Retinal pigment epithelial cell (primary cell): ENCODE measurements at regions not wholly inside any gene's neighbourhood (a gene's known extent, or its start where the extent isn't known, plus 50 kb on each side); places are given as distances from the start of the nearest gene placed in this dataset.
A peak's percentile ranks its signal among the peaks of the same experiment; 100 is the strongest.

Experiments
- DNase-seq: peaks from one replicate; pipeline ENCODE4 v3.0.0-alpha.2; 2010; ENCODE audit warnings: low read depth
- H3K4me3 ChIP-seq: 2 replicates; pipeline ENCODE4 v1.5.1; 2011; ENCODE audit warnings: mild to moderate bottlenecking, low read length, control low read depth, moderate library complexity
- TF ChIP-seq, protein P1 (sequence below): conservative IDR thresholded peaks from 2 replicates; pipeline ENCODE4 v1.5.1; 2011; ENCODE audit warnings: low read depth, low read length, control low read depth, inconsistent platforms

DNA sequence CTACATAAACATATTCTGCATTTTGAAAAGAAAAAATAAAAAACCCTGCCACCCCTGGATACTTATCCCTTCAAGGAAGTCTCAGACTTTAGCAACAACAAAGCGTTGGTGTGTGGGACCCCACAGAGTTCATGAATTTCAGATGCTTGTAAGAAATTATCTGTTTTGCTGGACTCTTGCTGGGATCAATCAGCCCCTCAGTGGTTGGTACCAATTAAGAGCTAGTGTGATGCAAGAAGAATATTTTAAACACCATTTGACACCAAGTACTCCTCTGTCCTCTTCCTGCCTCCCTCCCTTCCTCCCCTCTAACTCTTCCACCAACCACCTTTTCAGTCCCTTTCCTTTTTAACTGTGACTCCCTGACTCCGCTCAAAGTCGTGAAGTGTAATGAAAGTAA, 51.5 kb downstream of the SST start:
- no peak overlapping the region for H3K4me3 ChIP-seq
- TF ChIP-seq, protein P1, sequence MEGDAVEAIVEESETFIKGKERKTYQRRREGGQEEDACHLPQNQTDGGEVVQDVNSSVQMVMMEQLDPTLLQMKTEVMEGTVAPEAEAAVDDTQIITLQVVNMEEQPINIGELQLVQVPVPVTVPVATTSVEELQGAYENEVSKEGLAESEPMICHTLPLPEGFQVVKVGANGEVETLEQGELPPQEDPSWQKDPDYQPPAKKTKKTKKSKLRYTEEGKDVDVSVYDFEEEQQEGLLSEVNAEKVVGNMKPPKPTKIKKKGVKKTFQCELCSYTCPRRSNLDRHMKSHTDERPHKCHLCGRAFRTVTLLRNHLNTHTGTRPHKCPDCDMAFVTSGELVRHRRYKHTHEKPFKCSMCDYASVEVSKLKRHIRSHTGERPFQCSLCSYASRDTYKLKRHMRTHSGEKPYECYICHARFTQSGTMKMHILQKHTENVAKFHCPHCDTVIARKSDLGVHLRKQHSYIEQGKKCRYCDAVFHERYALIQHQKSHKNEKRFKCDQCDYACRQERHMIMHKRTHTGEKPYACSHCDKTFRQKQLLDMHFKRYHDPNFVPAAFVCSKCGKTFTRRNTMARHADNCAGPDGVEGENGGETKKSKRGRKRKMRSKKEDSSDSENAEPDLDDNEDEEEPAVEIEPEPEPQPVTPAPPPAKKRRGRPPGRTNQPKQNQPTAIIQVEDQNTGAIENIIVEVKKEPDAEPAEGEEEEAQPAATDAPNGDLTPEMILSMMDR, result no peak
- DNase-seq, result no peak

DNA sequence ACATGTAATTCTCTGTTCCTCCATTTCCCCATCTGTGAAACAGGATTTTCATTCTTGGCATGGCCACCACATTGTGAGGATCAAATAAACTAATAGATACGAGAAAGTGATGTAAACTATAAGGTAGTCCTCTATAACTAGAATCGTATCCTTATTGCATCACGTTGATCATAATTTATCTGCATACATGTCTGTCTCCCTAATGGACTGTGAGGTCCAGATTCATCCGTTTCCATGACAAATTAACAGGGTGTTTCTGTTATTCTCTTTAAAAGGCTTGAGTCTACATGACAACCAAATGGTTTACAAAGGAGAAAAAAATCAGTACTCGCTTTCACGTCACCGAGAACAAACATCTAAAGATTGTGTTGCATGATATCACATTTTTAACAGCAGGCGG, 53.0 kb downstream of the SST start:
- TF ChIP-seq, protein P1, result no peak
- DNase-seq, result no peak

GRCh38 chr3:187616307-187616972, 53.8 kb downstream of the SST start:
- TF ChIP-seq, protein P1, result peak; percentile 76
- no peak overlapping the region for H3K4me3 ChIP-seq
- no peak for DNase-seq

More for the DNA sequence above, 53.0 kb downstream of the SST start:
- H3K4me3 ChIP-seq, result no peak overlapping the region

DNA sequence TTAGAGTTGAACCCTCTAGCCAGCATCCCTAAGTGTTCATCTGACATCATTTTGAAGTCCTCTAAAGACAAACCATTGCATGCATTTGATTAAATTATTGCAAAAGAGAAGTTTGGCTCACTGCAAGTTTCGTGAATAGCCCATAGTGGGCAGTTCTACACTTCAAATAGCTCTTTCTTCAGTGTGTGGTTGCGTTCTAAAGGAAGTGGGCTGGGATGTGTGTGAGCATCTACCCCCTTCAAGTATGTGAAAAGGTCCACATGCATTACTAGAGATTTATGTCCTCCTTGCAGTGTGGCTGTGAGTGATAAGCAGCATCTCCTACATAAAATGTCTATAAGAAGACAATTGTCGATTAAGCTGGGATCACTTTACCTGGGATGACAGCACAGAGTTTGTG, 54.6 kb downstream of the SST start:
- H3K4me3 ChIP-seq, result no peak overlapping the region
- DNase-seq, result no peak
- TF ChIP-seq, protein P1, result no peak

DNA sequence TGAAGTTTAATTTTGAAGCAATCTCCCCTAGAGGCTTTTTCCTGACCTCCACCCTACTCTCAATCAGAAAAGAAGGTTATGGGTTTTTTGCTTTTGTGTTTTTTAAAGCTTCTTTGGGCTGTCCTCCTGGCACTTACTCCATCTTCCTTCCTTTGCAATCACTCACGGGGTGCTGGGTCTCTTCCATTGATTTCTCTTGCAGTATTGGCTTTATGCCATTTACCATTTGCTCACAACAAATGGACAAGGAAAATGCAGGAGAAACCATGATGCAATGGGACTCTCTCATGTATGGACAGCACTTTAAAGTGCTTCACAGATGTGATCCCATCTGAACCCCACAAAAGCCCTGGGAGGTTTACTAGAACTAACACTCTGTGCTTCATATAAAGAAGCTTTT, 57.5 kb downstream of the SST start:
- no peak for DNase-seq
- TF ChIP-seq, protein P1, result no peak
- no peak overlapping the region for H3K4me3 ChIP-seq

- peak; percentile 51 for DNase-seq
- TF ChIP-seq, protein P1, result no peak
- no peak overlapping the region for H3K4me3 ChIP-seq
Measured at GRCh38 chr3:187610981-187611511, 59.1 kb downstream of the SST start.

- TF ChIP-seq, protein P1, result no peak
- no peak overlapping the region for H3K4me3 ChIP-seq
- DNase-seq, result no peak
Measured at GRCh38 chr3:187594272-187594671, 75.9 kb downstream of the SST start.
